GM19043 (cell line): ENCODE measurements at regions not wholly inside any gene's neighbourhood (a gene's known extent, or its start where the extent isn't known, plus 50 kb on each side); places are given as distances from the start of the nearest gene placed in this dataset.
"Not testable (repeated sequence)": the region's sequence is repeated elsewhere in the genome, so short reads cannot be mapped to it uniquely, and the experiment has no call there.

Source experiments
- ATAC-seq: cut with Tn5 transposase; IDR thresholded peaks from one replicate; pipeline ENCODE4 v1.9.1; 2021; ENCODE audit warnings: low read depth; ENCODE audit not compliant: unreplicated experiment

GRCh38 chr15:31503758-31504461 is 177.3 kb downstream of the KLF13 start:
- ATAC-seq, result no peak

GRCh38 chr15:31504462-31504839 is 177.8 kb downstream of the KLF13 start:
- no peak for ATAC-seq

DNA sequence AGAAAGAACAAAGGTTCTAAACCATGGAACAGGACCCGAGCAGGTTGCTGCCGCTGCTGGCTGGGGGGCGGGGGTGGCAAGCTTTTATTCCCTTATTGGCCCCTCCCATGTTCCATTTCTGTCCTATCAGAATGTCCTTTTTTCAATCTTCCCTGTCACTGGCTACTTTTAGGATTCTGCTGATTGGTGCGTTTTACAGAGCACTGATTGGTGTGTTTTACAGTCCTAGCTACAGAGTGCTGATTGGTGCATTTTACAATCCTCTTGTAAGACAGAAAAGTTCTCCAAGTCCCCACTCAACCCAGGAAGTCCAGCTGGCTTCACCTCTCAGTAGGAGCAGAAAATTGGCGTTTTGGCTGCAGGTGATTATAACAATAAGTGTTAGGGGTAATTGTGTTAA is 180.9 kb downstream of the KLF13 start:
- not testable (repeated sequence) for ATAC-seq

- no peak for ATAC-seq
Measured at GRCh38 chr15:31508656-31509055, 182.0 kb downstream of the KLF13 start.

- no peak for ATAC-seq
Measured at GRCh38 chr15:31510057-31510456, 183.4 kb downstream of the KLF13 start.

- ATAC-seq, result no peak
Measured at GRCh38 chr15:31511707-31512310, 185.2 kb downstream of the KLF13 start.

GRCh38 chr15:31513178-31513577 is 186.5 kb downstream of the KLF13 start:
- ATAC-seq, result no peak

GRCh38 chr15:31516440-31516839 is 189.8 kb downstream of the KLF13 start:
- ATAC-seq, result no peak

DNA sequence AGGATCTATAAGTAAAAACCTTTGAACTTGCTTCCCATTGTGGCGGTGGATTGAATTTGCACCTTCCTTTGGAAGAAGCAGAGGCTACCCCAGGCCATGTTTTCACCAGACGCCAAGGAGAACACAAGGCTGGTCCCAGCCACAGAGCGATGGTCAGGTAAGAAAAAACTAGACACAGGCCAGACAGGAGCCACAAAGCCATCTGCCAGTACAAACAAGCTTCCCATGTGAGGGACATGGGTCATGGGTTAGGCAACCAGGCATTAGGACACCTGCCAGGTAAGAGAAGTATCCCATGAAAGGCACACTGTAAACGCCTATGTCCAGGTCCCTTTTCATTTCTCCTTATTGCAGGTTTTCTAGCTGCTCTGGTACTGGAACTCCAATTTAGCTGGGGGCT is 190.2 kb downstream of the KLF13 start:
- no peak for ATAC-seq

GRCh38 chr15:31517711-31518110 is 191.1 kb downstream of the KLF13 start:
- ATAC-seq, result no peak

DNA sequence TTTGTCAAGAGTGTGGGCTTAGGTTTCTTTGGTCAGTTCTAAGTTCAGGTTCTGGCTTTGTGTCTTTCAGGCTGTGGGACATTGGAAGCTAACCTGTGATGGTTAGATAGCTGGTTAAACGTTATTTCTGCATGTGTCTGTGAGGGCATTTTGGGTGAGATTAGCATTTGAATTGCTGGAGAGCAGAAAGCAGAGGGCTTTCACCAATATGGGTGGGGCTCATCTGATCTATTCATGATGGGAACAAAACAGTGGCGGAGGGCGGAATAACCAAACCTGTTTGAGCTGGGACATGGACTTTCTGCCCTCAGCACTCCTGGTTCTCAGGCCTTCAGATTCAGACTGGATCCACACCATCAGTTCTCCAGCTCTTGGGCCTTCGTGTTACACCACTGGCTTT is 195.4 kb downstream of the KLF13 start:
- no peak for ATAC-seq

GRCh38 chr15:31523027-31523654 is 196.5 kb downstream of the KLF13 start:
- ATAC-seq, result no peak

- no peak for ATAC-seq
Measured at GRCh38 chr15:31523655-31524049, 197.0 kb downstream of the KLF13 start.

- ATAC-seq, result no peak
Measured at GRCh38 chr15:31525185-31525695, 198.6 kb downstream of the KLF13 start.

DNA sequence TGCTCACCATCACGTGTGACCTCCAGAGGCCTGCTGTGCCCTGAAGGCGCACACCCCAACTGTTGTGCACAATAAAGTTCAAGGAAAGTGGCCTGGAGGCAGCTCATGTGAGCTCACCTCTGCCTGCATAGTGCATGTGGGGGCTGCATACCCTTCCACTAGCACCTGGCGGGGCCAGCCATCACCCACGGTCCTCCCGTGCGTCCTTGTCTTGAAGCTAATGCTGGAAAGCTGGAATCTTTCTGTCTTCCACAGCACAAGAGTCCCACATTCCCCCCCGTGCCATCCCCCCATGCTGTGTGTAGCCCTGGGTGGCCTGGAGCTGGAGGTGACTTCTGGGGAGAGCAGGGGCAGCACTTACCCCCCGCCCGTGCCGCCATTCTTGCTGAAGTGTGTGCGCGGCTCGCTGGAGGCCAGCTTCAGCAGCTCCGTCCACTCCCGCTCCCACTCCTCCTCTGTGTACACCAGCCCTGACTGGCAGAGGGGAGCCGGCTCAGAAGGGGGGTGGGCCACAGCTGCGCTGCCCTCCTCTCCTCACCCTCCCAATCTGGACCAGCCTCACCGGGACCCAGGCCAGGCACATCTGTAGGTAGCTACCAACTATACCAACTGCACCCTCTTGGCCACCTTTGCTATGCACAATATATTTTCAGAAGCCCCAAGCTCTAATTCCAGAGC is 199.5 kb downstream of the KLF13 start:
- ATAC-seq, result no peak

- no peak for ATAC-seq
Measured at GRCh38 chr15:31526916-31527690, 200.5 kb downstream of the KLF13 start.

DNA sequence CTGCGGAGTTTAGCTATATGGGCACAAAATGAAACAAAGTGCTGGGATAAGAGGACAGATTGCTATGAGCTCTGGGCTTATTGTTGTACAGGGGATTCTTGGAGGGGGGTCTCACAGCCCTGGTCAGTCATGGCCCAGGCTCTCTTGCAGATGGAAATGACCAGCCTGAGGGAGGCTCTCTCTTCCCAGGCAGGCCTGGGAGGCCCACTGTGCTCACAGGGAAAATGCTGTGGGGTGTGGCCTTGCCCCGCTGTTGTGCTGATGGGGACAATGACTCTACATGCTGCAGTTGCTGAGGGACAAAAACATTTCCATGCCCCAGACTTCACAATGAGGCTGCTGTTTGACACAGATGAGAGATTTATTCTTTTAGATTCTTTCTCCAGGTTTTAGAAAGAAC is 202.2 kb downstream of the KLF13 start:
- ATAC-seq, result no peak

GRCh38 chr15:31537770-31538592 is 211.3 kb downstream of the KLF13 start:
- ATAC-seq, result no peak

DNA sequence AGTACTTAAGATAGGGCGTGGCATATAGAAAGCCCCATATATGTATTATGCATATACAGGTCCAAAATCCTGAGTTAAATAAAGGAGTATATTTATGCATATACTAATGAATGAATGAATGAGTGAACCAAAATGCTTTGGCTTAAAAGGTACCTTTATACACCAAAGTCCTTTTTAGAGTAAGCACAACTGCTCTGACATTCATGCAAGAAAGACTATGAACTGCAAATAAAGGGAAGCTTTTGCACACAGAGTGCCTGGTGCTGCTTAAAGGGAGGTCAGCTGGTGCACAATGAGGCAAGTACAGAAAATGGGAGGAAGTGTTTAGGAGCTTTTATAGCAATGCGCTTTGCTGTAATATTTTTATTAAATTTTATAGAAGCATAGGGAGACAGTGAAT is 214.0 kb downstream of the KLF13 start:
- ATAC-seq, result no peak

DNA sequence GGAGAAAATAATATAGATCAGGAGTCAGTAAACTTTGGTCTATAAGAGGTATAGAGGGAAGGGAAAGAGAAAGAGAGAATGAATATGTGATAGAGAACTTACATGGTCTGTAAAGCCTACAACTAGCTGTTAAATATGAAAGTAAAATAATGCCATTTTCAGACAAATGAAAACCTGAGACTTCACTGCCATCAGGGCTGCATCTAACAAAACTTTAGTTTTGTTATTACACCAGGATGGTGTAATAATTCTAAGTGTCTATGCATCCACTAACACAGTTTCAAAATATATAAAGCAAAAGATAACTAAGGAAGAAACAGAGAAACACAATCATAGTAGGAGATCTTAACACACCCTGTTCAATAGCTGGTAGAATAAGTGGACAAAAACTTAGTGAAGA is 217.7 kb downstream of the KLF13 start:
- no peak for ATAC-seq
